ENCODE measurements at regions not wholly inside any gene's neighbourhood (a gene's known extent, or its start where the extent isn't known, plus 50 kb on each side); places are given as distances from the start of the nearest gene placed in this dataset.

GRCh38 chr4:155548173-155548572, 118.5 kb upstream of the GUCY1A1 start:
- TF ChIP-seq, protein P1, sequence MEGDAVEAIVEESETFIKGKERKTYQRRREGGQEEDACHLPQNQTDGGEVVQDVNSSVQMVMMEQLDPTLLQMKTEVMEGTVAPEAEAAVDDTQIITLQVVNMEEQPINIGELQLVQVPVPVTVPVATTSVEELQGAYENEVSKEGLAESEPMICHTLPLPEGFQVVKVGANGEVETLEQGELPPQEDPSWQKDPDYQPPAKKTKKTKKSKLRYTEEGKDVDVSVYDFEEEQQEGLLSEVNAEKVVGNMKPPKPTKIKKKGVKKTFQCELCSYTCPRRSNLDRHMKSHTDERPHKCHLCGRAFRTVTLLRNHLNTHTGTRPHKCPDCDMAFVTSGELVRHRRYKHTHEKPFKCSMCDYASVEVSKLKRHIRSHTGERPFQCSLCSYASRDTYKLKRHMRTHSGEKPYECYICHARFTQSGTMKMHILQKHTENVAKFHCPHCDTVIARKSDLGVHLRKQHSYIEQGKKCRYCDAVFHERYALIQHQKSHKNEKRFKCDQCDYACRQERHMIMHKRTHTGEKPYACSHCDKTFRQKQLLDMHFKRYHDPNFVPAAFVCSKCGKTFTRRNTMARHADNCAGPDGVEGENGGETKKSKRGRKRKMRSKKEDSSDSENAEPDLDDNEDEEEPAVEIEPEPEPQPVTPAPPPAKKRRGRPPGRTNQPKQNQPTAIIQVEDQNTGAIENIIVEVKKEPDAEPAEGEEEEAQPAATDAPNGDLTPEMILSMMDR (conservative IDR thresholded peaks at IDR 0.05; ENCODE audit: low read depth, low read length): no peak
- no peak for TF ChIP-seq EZH2 (IDR thresholded peaks at IDR 0.05; ENCODE audit: borderline replicate concordance, low read depth, low read length, poor library complexity, severe bottlenecking)
